ENCODE measurements at regions not wholly inside any gene's neighbourhood (a gene's known extent, or its start where the extent isn't known, plus 50 kb on each side); places are given as distances from the start of the nearest gene placed in this dataset.

DNA sequence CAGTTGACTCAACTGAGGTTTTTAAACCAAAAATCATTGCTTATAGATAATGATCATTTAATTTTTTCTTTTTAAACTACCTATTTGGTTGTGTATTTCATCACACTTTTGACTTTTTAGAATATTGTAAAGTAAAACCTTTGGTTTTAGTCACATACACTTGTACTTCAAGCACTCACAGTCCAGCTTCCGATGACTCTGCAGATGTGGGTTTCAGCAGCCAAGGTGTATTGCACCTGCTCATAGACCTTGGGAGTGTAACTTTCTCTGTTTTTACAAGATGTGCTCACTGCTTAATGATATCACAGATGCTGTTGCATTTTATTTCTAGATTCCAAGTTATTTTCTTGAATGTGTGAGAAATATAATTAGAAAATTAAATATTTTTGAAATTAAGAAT lies 188.3 kb upstream of the SLC38A2 start:
- Histone ChIP-seq H3K4me2 (ENCODE audit: low read length) (no peak overlapping the region), H4K20me1 (ENCODE audit: insufficient read depth) (no peaks in the 10 kb centered on the region), H3K4me3 (ENCODE audit: low read length) (no peak overlapping the region), H3K9me3 (ENCODE audit: low read length) (no peaks in the 10 kb centered on the region), H3K9me2 (ENCODE audit: insufficient read depth, low read length) (no peaks in the 10 kb centered on the region), H3F3A (ENCODE audit: insufficient read depth, low read length, poor library complexity, severe bottlenecking) (no peaks in the 10 kb centered on the region), H3K27me3 (ENCODE audit: insufficient read depth, low read depth, low read length) (no peaks in the 10 kb centered on the region), H2AFZ (ENCODE audit: low read depth, low read length) (no peak overlapping the region), H3K27ac (ENCODE audit: low read length) (no peak overlapping the region), H3K9ac (ENCODE audit: low read length) (no peak overlapping the region), H3K36me3 (ENCODE audit: insufficient read depth, low read length) (no peaks in the 10 kb centered on the region), H3K79me2 (replicated peaks; ENCODE audit: insufficient read depth, low read length) (no peaks in the 10 kb centered on the region)
- no peak for TF ChIP-seq CTCF (IDR thresholded peaks at IDR 0.05; ENCODE audit: poor library complexity, severe bottlenecking)
- no peak for TF ChIP-seq EZH2 (IDR thresholded peaks at IDR 0.05; ENCODE audit: borderline replicate concordance, insufficient read depth, low read length, poor library complexity, severe bottlenecking)
- no peak for TF ChIP-seq MXI1 (conservative IDR thresholded peaks at IDR 0.05; ENCODE audit: poor library complexity, severe bottlenecking)
- TF ChIP-seq TAF1 (IDR thresholded peaks at IDR 0.05; ENCODE audit: low read depth): no peak
- no peak for TF ChIP-seq POLR2AphosphoS5 (IDR thresholded peaks at IDR 0.05)
- TF ChIP-seq REST (IDR thresholded peaks at IDR 0.05; ENCODE audit: borderline replicate concordance): no peak
- TF ChIP-seq SMC3 (conservative IDR thresholded peaks at IDR 0.05; ENCODE audit: poor library complexity): no peak
- no peak for TF ChIP-seq RAD21 (conservative IDR thresholded peaks at IDR 0.05)
- no peak for TF ChIP-seq EP300 (conservative IDR thresholded peaks at IDR 0.05; ENCODE audit: poor library complexity, severe bottlenecking)

- Histone ChIP-seq H3K9me3 (ENCODE audit: low read length) (no peaks in the 10 kb centered on the region), H3K4me2 (ENCODE audit: low read length) (no peak overlapping the region), H3K36me3 (ENCODE audit: insufficient read depth, low read length) (no peaks in the 10 kb centered on the region), H3K27me3 (ENCODE audit: insufficient read depth, low read depth, low read length) (no peaks in the 10 kb centered on the region), H3K9me2 (ENCODE audit: insufficient read depth, low read length) (no peaks in the 10 kb centered on the region), H3K9ac (ENCODE audit: low read length) (no peak overlapping the region), H2AFZ (ENCODE audit: low read depth, low read length) (no peak overlapping the region), H3K79me2 (replicated peaks; ENCODE audit: insufficient read depth, low read length) (no peaks in the 10 kb centered on the region), H3F3A (ENCODE audit: insufficient read depth, low read length, poor library complexity, severe bottlenecking) (no peaks in the 10 kb centered on the region), H4K20me1 (ENCODE audit: insufficient read depth) (no peaks in the 10 kb centered on the region), H3K4me3 (ENCODE audit: low read length) (no peak overlapping the region), H3K27ac (ENCODE audit: low read length) (no peak overlapping the region)
- TF ChIP-seq EZH2 (IDR thresholded peaks at IDR 0.05; ENCODE audit: borderline replicate concordance, insufficient read depth, low read length, poor library complexity, severe bottlenecking) (no peak), CTCF (IDR thresholded peaks at IDR 0.05; ENCODE audit: poor library complexity, severe bottlenecking) (no peak), SMC3 (conservative IDR thresholded peaks at IDR 0.05; ENCODE audit: poor library complexity) (no peak), TAF1 (IDR thresholded peaks at IDR 0.05; ENCODE audit: low read depth) (no peak), MXI1 (conservative IDR thresholded peaks at IDR 0.05; ENCODE audit: poor library complexity, severe bottlenecking) (no peak), REST (IDR thresholded peaks at IDR 0.05; ENCODE audit: borderline replicate concordance) (no peak), POLR2AphosphoS5 (IDR thresholded peaks at IDR 0.05) (no peak), RAD21 (conservative IDR thresholded peaks at IDR 0.05) (no peak)
These were observed 187.5 kb upstream of the SLC38A2 start for GRCh38 chr12:46560089-46560488.
